Suprapubic skin (tissue), 4 donors: ENCODE measurements at regions not wholly inside any gene's neighbourhood (a gene's known extent, or its start where the extent isn't known, plus 50 kb on each side); places are given as distances from the start of the nearest gene placed in this dataset.

Source experiments
- DNase-seq, 2 donors: peaks; one replicate each; pipeline ENCODE4 v3.0.0-alpha.2; 2019; ENCODE audit warnings: low spot score in 2 of 2
- H3K27ac ChIP-seq: fragments of 200-600 bp; sonication (generic); one replicate; pipeline ENCODE4 v1.5.1; 2019
- H3K27me3 ChIP-seq: fragments of 200-600 bp; sonication (generic); one replicate; pipeline ENCODE4 v1.5.1; 2019
- H3K36me3 ChIP-seq: fragments of 200-600 bp; sonication (generic); one replicate; pipeline ENCODE4 v1.5.1; 2019
- H3K4me1 ChIP-seq: fragments of 200-600 bp; sonication (generic); one replicate; pipeline ENCODE4 v1.5.1; 2019
- H3K4me3 ChIP-seq: fragments of 200-600 bp; sonication (generic); one replicate; pipeline ENCODE4 v1.5.1; 2019; ENCODE audit warnings: mild to moderate bottlenecking
- H3K9me3 ChIP-seq: fragments of 200-600 bp; sonication (generic); one replicate; pipeline ENCODE4 v1.5.1; 2019
- CTCF ChIP-seq, 2 donors: fragments of 200-600 bp in 1 of 2; fragments of 450-650 bp in 1 of 2; sonication (generic) in 1 of 2; IDR thresholded peaks; one replicate each; pipeline ENCODE4 v1.5.1; 2016 to 2019; ENCODE audit warnings: antibody characterized with exemption in 2 of 2, mild to moderate bottlenecking in 1 of 2, moderate library complexity in 1 of 2
- EP300 ChIP-seq: sonication (generic); formaldehyde crosslinking; IDR thresholded peaks from one replicate; pipeline ENCODE4 v1.6.1; 2017; ENCODE audit warnings: antibody characterized with exemption
- POLR2A ChIP-seq, 2 donors: fragments of 450-650 bp; IDR thresholded peaks; one replicate each; pipeline ENCODE4 v1.6.1; 2017; ENCODE audit warnings: antibody characterized with exemption in 2 of 2, mild to moderate bottlenecking in 2 of 2, moderate library complexity in 2 of 2
- POLR2AphosphoS5 ChIP-seq, 3 donors: sonication (generic); formaldehyde crosslinking; IDR thresholded peaks; one replicate each; pipeline ENCODE4 v1.6.1; 2017; ENCODE audit warnings: antibody characterized with exemption in 3 of 3
- WGBS: methylation state at CpG from one replicate; pipeline ENCODE4 v1.1.5; 2018; 5-methylcytosine and 5-hydroxymethylcytosine counted together

- TF ChIP-seq CTCF (IDR thresholded peaks at IDR 0.05) (no peak), POLR2A (IDR thresholded peaks at IDR 0.05) (no peak), POLR2AphosphoS5 (IDR thresholded peaks at IDR 0.05) (no peak), EP300 (no peak)
- no peak for DNase-seq
- Histone ChIP-seq H3K27me3 (no peaks in the 10 kb centered on the region), H3K4me3 (no peak overlapping the region), H3K27ac (no peak overlapping the region), H3K36me3 (no peaks in the 10 kb centered on the region), H3K4me1 (no peaks in the 10 kb centered on the region), H3K9me3 (no peaks in the 10 kb centered on the region)
- WGBS: 76% methylated on average over 2 of the region's 2 CpGs
Measured at GRCh38 chr1:97004054-97004453, 282.5 kb downstream of the PTBP2 start.

- Histone ChIP-seq H3K36me3 (no peaks in the 10 kb centered on the region), H3K27me3 (no peaks in the 10 kb centered on the region), H3K27ac (no peak overlapping the region), H3K9me3 (no peaks in the 10 kb centered on the region), H3K4me3 (no peak overlapping the region), H3K4me1 (no peaks in the 10 kb centered on the region)
- 93% methylated on average over 4 of the region's 4 CpGs for WGBS
- TF ChIP-seq POLR2A (IDR thresholded peaks at IDR 0.05) (no peak), EP300 (no peak), CTCF (IDR thresholded peaks at IDR 0.05) (no peak), POLR2AphosphoS5 (IDR thresholded peaks at IDR 0.05) (no peak)
- no peak for DNase-seq
Measured at GRCh38 chr1:97004743-97005142, 283.2 kb downstream of the PTBP2 start.

- TF ChIP-seq POLR2A (IDR thresholded peaks at IDR 0.05) (no peak), CTCF (IDR thresholded peaks at IDR 0.05) (no peak), EP300 (no peak), POLR2AphosphoS5 (IDR thresholded peaks at IDR 0.05) (no peak)
- Histone ChIP-seq H3K27ac (no peak overlapping the region), H3K4me3 (no peak overlapping the region), H3K4me1 (no peaks in the 10 kb centered on the region), H3K36me3 (no peaks in the 10 kb centered on the region), H3K9me3 (no peaks in the 10 kb centered on the region), H3K27me3 (no peaks in the 10 kb centered on the region)
- no peak for DNase-seq
- WGBS: 55% methylated on average over 7 of the region's 7 CpGs
Measured at GRCh38 chr1:97006044-97006661, 284.6 kb downstream of the PTBP2 start.

DNA sequence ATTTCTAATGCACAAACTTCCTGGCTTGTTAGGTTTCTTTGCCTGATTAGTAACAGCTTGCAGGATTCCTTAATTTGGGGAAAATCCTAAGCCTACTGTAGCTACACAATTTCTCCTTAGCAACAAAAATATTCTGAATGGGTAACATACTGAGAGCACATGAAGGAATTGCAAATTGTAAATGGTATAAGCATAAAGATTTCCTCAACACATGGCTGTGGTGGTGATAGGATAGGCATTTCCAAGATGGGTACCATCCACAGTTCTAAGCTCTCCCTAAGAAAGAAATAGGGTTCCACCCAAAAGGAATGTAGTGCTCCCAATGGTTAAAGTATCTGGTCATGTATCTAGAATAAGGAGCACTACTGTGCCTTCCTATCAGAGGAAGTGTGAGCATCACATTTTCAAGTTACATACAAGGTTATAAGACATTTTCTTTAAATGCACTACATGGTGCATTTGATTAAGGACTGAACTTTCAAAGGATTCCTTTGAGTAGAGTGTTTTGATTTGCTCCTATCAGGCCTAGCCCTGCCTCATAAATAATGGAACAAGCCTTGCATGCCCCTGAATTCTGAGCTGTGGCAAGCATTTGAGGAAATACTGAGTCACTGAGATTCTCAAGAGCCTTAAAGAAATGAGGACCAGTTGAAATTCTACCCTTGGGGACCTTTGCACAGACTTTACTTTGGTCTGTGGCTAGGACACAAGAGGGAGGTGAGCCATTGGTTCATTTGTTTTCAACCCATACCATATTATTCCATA, 286.4 kb downstream of the PTBP2 start:
- Histone ChIP-seq H3K36me3 (no peaks in the 10 kb centered on the region), H3K4me3 (no peak overlapping the region)
- TF ChIP-seq POLR2A (IDR thresholded peaks at IDR 0.05) (no peak), EP300 (no peak), POLR2AphosphoS5 (IDR thresholded peaks at IDR 0.05) (no peak), CTCF (IDR thresholded peaks at IDR 0.05) (no peak)

DNA sequence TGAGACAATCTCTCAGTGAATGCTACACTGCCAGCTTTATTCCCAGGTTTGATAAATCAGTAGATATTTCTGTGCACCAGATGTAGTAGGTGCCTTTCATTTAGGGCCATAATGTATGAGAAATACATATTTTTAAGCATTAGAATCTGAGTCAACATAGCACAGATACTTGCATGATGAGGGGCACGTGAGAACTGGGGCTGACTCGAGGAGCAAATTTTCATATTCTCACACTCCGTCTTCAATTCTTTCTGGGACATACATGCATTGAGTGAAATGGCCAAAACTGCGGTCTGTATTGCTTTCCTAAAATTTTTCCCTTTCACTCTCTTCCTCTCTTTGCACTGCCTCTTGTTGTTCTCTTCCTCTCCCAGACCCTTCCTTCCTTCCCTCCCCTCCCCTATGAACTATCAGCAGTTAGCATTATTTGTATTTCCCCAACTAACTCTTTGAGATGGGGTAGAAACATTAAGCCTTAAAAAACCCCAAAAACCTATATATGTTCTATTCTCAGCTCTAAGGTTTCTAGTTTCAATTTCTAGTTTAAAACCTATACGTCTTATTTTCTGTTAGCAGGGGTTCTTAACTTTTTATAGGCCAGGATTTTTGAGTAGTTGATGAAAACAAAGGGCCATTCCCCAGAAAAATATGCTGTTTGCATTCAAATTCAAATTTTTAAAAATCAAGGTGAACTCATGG, 289.1 kb downstream of the PTBP2 start:
- DNase-seq: no peak
- TF ChIP-seq POLR2AphosphoS5 (IDR thresholded peaks at IDR 0.05) (no peak), EP300 (no peak), CTCF (IDR thresholded peaks at IDR 0.05) (no peak), POLR2A (IDR thresholded peaks at IDR 0.05) (no peak)
- H3K27me3 ChIP-seq: no peaks in the 10 kb centered on the region
- H3K4me1 ChIP-seq: no peaks in the 10 kb centered on the region
- H3K27ac ChIP-seq: no peak overlapping the region
- no peaks in the 10 kb centered on the region for H3K9me3 ChIP-seq
- 87% methylated on average over 5 of the region's 5 CpGs for WGBS
- no peak overlapping the region for H3K4me3 ChIP-seq
- H3K36me3 ChIP-seq: no peaks in the 10 kb centered on the region

More for the DNA sequence above, 286.4 kb downstream of the PTBP2 start:
- Histone ChIP-seq H3K27me3 (no peaks in the 10 kb centered on the region), H3K27ac (no peak overlapping the region), H3K4me1 (no peaks in the 10 kb centered on the region), H3K9me3 (no peaks in the 10 kb centered on the region)
- DNase-seq: no peak
